GM23338 (cell line): ENCODE measurements at regions not wholly inside any gene's neighbourhood (a gene's known extent, or its start where the extent isn't known, plus 50 kb on each side); places are given as distances from the start of the nearest gene placed in this dataset.
A peak's percentile ranks its signal among the peaks of the same experiment; 100 is the strongest.
"Not testable (repeated sequence)": the region's sequence is repeated elsewhere in the genome, so short reads cannot be mapped to it uniquely, and the experiment has no call there.

Source experiments
- ATAC-seq: fragments of 200-7000 bp; cut with Tn5 transposase; 3 replicates; pipeline ENCODE4 v1.9.1; 2020
- DNase-seq: peaks from one replicate; pipeline ENCODE4 v3.0.0-alpha.2; 2015; ENCODE audit warnings: low spot score
- H2AFZ ChIP-seq: fragments of 200-600 bp; sonication (generic); 2 replicates; pipeline ENCODE4 v1.8.0; 2016; ENCODE audit warnings: antibody characterized with exemption, mild to moderate bottlenecking, moderate library complexity
- H3F3A ChIP-seq: fragments of 200-600 bp; sonication (generic); replicated peaks from 2 replicates; pipeline ENCODE4 v1.8.0; 2017; ENCODE audit warnings: antibody characterized with exemption, mixed run types, low read depth
- H3K27ac ChIP-seq: fragments of 200-600 bp; sonication (generic); 2 replicates; pipeline ENCODE4 v1.6.1; 2016; ENCODE audit warnings: low read depth
- H3K27me3 ChIP-seq: fragments of 200-600 bp; sonication (generic); 2 replicates; pipeline ENCODE4 v1.8.0; 2016; ENCODE audit warnings: mild to moderate bottlenecking, mixed run types, moderate library complexity; ENCODE audit not compliant: insufficient read depth
- H3K36me3 ChIP-seq: fragments of 200-600 bp; sonication (generic); 2 replicates; pipeline ENCODE4 v1.8.0; 2016; ENCODE audit warnings: mild to moderate bottlenecking; ENCODE audit not compliant: insufficient read depth
- H3K4me1 ChIP-seq: fragments of 200-600 bp; sonication (generic); 2 replicates; pipeline ENCODE4 v1.8.0; 2016; ENCODE audit warnings: mild to moderate bottlenecking, moderate library complexity; ENCODE audit not compliant: insufficient read depth
- H3K4me2 ChIP-seq: fragments of 200-600 bp; sonication (generic); 2 replicates; pipeline ENCODE4 v1.7.1; 2017; ENCODE audit warnings: mixed run types
- H3K4me3 ChIP-seq: fragments of 200-600 bp; sonication (generic); 2 replicates; pipeline ENCODE4 v1.6.1; 2016; ENCODE audit warnings: mixed run types
- H3K79me2 ChIP-seq: fragments of 200-600 bp; sonication (generic); replicated peaks from 2 replicates; pipeline ENCODE4 v1.8.0; 2017; ENCODE audit warnings: mild to moderate bottlenecking; ENCODE audit not compliant: insufficient read depth
- H3K9me2 ChIP-seq: fragments of 200-600 bp; sonication (generic); 2 replicates; pipeline ENCODE4 v1.8.0; 2017; ENCODE audit not compliant: insufficient read depth
- H4K20me1 ChIP-seq: fragments of 200-600 bp; sonication (generic); replicated peaks from 2 replicates; pipeline ENCODE4 v1.8.0; 2017; ENCODE audit warnings: mild to moderate bottlenecking; ENCODE audit not compliant: insufficient read depth
- H3K27ac Mint-ChIP-seq: 2 replicates; pipeline ENCODE4 v1.8.0; 2020; ENCODE audit warnings: inconsistent platforms, mild to moderate bottlenecking, moderate library complexity, mixed read lengths
- H3K27me3 Mint-ChIP-seq: 3 replicates; pipeline ENCODE4 v1.8.0; 2022; ENCODE audit warnings: low read depth, mild to moderate bottlenecking, moderate library complexity, mixed read lengths, inconsistent platforms; ENCODE audit not compliant: insufficient read depth, poor library complexity
- H3K36me3 Mint-ChIP-seq: 3 replicates; pipeline ENCODE4 v1.8.0; 2021; ENCODE audit warnings: low read depth, mild to moderate bottlenecking, inconsistent platforms, moderate library complexity, mixed read lengths
- H3K4me1 Mint-ChIP-seq: 3 replicates; pipeline ENCODE4 v1.8.0; 2020; ENCODE audit warnings: mild to moderate bottlenecking, inconsistent platforms, mixed read lengths
- H3K4me3 Mint-ChIP-seq: 3 replicates; pipeline ENCODE4 v1.8.0; 2021; ENCODE audit warnings: moderate library complexity, mild to moderate bottlenecking, inconsistent platforms, mixed read lengths
- H3K9me3 Mint-ChIP-seq: 3 replicates; pipeline ENCODE4 v1.8.0; 2020; ENCODE audit warnings: moderate library complexity, mild to moderate bottlenecking, inconsistent platforms, mixed read lengths

GRCh38 chr7:6978326-6978725 lies 152.3 kb upstream of the CCZ1B start:
- not testable (repeated sequence) for ATAC-seq, H3K4me2 ChIP-seq, H3F3A ChIP-seq, H4K20me1 ChIP-seq, H3K36me3 ChIP-seq, H3K27ac Mint-ChIP-seq, H3K9me2 ChIP-seq, H3K27me3 ChIP-seq, H3K27ac ChIP-seq, H3K79me2 ChIP-seq, DNase-seq, H3K4me3 ChIP-seq, H3K27me3 Mint-ChIP-seq, H2AFZ ChIP-seq, H3K4me3 Mint-ChIP-seq, H3K4me1 Mint-ChIP-seq, H3K4me1 ChIP-seq
- Mint-ChIP-seq H3K9me3 (peaks cover 50% of the 10 kb centered on the region), H3K36me3 (peaks cover 31% of the 10 kb centered on the region)

GRCh38 chr7:6979456-6979855 lies 153.4 kb upstream of the CCZ1B start:
- H3K79me2 ChIP-seq, H3K4me3 Mint-ChIP-seq, H3K27me3 ChIP-seq, H3K27ac Mint-ChIP-seq, H3K4me2 ChIP-seq, H3K27me3 Mint-ChIP-seq, H3K27ac ChIP-seq, H3K36me3 ChIP-seq, ATAC-seq, H4K20me1 ChIP-seq, H3F3A ChIP-seq, DNase-seq, H3K4me1 Mint-ChIP-seq, H3K4me3 ChIP-seq, H3K4me1 ChIP-seq, H3K9me2 ChIP-seq, H2AFZ ChIP-seq: not testable (repeated sequence)
- peaks cover 27% of the 10 kb centered on the region for H3K36me3 Mint-ChIP-seq
- H3K9me3 Mint-ChIP-seq: peaks cover 49% of the 10 kb centered on the region

GRCh38 chr7:6982375-6982774 lies 156.3 kb upstream of the CCZ1B start:
- H3K9me3 Mint-ChIP-seq: peaks cover 28% of the 10 kb centered on the region
- not testable (repeated sequence) for H3K27ac ChIP-seq, H3F3A ChIP-seq, H3K27me3 Mint-ChIP-seq, ATAC-seq, DNase-seq, H4K20me1 ChIP-seq, H3K36me3 ChIP-seq, H3K4me2 ChIP-seq, H3K9me2 ChIP-seq, H2AFZ ChIP-seq, H3K79me2 ChIP-seq, H3K4me3 Mint-ChIP-seq, H3K4me1 ChIP-seq, H3K27ac Mint-ChIP-seq, H3K27me3 ChIP-seq, H3K36me3 Mint-ChIP-seq, H3K4me1 Mint-ChIP-seq, H3K4me3 ChIP-seq

GRCh38 chr7:6986892-6987291 lies 160.8 kb upstream of the CCZ1B start:
- not testable (repeated sequence) for H3K4me2 ChIP-seq, H3K27me3 ChIP-seq, H3K4me1 ChIP-seq, H3K36me3 Mint-ChIP-seq, ATAC-seq, H3K27ac Mint-ChIP-seq, H3K4me3 Mint-ChIP-seq, H3K36me3 ChIP-seq, H3F3A ChIP-seq, DNase-seq, H3K27ac ChIP-seq, H4K20me1 ChIP-seq, H3K27me3 Mint-ChIP-seq, H3K4me3 ChIP-seq, H2AFZ ChIP-seq, H3K9me3 Mint-ChIP-seq, H3K9me2 ChIP-seq, H3K79me2 ChIP-seq
- H3K4me1 Mint-ChIP-seq: peaks cover 13% of the 10 kb centered on the region; the same call in 2 of the 3 replicates

GRCh38 chr7:6988608-6989007 lies 162.5 kb upstream of the CCZ1B start:
- not testable (repeated sequence) for H3K9me2 ChIP-seq, H3K27ac ChIP-seq, H3K27ac Mint-ChIP-seq, H3K27me3 ChIP-seq, H3F3A ChIP-seq, DNase-seq, H3K9me3 Mint-ChIP-seq, H3K4me3 ChIP-seq, H4K20me1 ChIP-seq, H3K27me3 Mint-ChIP-seq, ATAC-seq, H3K4me2 ChIP-seq, H3K79me2 ChIP-seq, H3K4me1 ChIP-seq, H3K36me3 ChIP-seq, H2AFZ ChIP-seq, H3K36me3 Mint-ChIP-seq, H3K4me3 Mint-ChIP-seq
- peaks cover 25% of the 10 kb centered on the region for H3K4me1 Mint-ChIP-seq

- H3K4me3 Mint-ChIP-seq, H3K27ac Mint-ChIP-seq: not testable (repeated sequence)
These were observed 163.9 kb upstream of the CCZ1B start for GRCh38 chr7:6989968-6990367.

GRCh38 chr7:6990426-6991152 lies 164.5 kb upstream of the CCZ1B start:
- not testable (repeated sequence) for DNase-seq, H3K27ac Mint-ChIP-seq, H2AFZ ChIP-seq, H3K27me3 Mint-ChIP-seq, H3K9me2 ChIP-seq, H4K20me1 ChIP-seq, H3K36me3 ChIP-seq, H3K36me3 Mint-ChIP-seq, H3K79me2 ChIP-seq, H3K9me3 Mint-ChIP-seq, H3K4me3 ChIP-seq, H3K4me1 ChIP-seq, H3K27ac ChIP-seq, H3K4me3 Mint-ChIP-seq, H3K27me3 ChIP-seq, ATAC-seq, H3F3A ChIP-seq
- peaks cover 25% of the 10 kb centered on the region for H3K4me1 Mint-ChIP-seq
- 0 out of 2 replicates have a peak overlapping the region, but pooled peaks have one; percentile 49 for H3K4me2 ChIP-seq

More at GRCh38 chr7:6989968-6990367, 163.9 kb upstream of the CCZ1B start:
- not testable (repeated sequence) for H3K79me2 ChIP-seq, H3K4me2 ChIP-seq, H3K27me3 ChIP-seq, H3K9me2 ChIP-seq, H2AFZ ChIP-seq, H3K4me3 ChIP-seq, ATAC-seq, H3K9me3 Mint-ChIP-seq, H4K20me1 ChIP-seq, H3F3A ChIP-seq, H3K36me3 ChIP-seq, H3K36me3 Mint-ChIP-seq, DNase-seq, H3K4me1 ChIP-seq, H3K27me3 Mint-ChIP-seq, H3K27ac ChIP-seq
- H3K4me1 Mint-ChIP-seq: peaks cover 25% of the 10 kb centered on the region
